Activated CD4-positive, alpha-beta T cell treated with anti-CD3 and anti-CD28 coated beads, Interleukin-2, Interleukin-6, amounts not matched to agents 100 ng/mL and 50 ng/mL, durations not matched to agents 16 hours and 8 hours (primary cell): ENCODE measurements at regions not wholly inside any gene's neighbourhood (a gene's known extent, or its start where the extent isn't known, plus 50 kb on each side); places are given as distances from the start of the nearest gene placed in this dataset.
"Not testable (repeated sequence)": the region's sequence is repeated elsewhere in the genome, so short reads cannot be mapped to it uniquely, and the experiment has no call there.

Source experiments
- DNase-seq: peaks from one replicate; pipeline ENCODE4 v3.0.0-alpha.2; 2020

DNA sequence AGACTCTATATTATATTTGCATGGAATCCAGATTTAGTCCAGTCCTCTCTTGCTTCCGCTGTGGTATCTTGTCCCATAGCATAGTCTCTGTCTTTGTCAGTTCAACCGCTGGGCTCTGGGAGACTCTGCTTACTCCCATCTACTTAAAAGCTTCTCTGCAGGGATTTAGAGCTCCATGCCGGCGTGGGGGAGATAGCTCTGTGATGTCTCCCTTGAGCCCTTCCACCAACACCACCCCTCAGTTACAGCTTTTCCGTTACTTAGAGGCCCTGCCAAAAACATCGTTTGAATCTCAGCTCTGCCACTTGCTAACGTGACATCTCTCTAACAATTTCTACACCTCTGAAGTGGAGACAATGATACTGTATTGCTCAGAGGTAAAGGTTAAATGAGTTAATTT lies 306.1 kb upstream of the ZNF608 start:
- DNase-seq = no peak

DNA sequence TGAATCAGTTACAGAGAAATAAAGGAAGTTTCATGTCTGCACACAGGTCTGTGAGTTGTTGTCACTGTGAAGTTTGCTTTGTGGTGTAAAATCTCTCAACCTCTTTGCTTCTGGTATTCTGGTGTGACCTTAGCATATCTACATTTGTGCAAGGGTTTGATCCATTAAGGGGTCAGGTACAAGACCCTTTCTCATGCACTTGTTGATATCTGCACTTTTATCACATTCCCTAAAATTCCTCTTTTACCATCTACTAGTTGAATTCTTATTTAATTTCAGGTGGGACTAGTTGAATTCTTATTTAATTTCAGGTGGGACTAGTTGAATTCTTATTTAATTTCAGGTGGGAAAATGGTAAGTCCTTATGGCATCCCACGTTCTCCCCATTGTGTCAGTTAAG lies 306.7 kb upstream of the ZNF608 start:
- no peak for DNase-seq

GRCh38 chr5:125054146-125054545 lies 307.7 kb upstream of the ZNF608 start:
- DNase-seq = no peak

DNA sequence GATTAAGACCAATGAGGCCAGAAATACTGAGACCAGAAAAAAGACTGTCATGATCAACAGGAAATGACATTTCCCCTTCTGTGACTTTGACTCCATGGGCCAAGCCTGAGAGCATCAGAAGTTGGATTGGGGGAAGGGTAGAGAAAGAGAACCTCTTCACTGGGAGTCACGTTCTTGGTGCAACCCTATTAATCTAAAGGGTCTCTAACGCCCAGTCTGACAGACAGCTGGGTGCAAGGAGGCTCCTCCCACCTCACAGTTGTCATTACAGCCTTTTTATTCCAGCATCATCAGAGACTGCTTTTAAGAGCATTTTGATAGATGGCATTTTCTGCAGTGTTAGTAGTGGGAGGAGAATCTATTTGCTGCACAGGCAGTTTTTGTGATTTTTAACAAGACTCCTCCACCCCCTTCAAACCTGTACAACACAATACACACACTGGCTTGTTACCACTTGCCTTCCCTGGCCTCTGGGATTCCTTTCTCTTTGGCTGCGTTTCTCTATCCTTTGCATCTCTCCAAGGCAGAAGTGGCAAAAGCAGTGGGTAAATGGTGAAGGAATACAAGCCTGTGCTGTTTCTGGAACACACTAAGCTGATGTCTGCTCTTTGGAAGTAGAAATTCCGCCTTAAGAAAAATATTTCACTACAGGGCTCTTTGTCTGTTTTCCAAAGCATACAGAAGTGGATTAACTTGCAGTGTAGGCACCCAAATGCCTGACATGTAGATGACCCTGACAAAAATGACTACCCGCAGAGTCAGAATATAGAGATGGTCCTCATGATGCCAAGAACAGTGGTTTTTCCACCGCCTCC lies 310.4 kb upstream of the ZNF608 start:
- no peak for DNase-seq

DNA sequence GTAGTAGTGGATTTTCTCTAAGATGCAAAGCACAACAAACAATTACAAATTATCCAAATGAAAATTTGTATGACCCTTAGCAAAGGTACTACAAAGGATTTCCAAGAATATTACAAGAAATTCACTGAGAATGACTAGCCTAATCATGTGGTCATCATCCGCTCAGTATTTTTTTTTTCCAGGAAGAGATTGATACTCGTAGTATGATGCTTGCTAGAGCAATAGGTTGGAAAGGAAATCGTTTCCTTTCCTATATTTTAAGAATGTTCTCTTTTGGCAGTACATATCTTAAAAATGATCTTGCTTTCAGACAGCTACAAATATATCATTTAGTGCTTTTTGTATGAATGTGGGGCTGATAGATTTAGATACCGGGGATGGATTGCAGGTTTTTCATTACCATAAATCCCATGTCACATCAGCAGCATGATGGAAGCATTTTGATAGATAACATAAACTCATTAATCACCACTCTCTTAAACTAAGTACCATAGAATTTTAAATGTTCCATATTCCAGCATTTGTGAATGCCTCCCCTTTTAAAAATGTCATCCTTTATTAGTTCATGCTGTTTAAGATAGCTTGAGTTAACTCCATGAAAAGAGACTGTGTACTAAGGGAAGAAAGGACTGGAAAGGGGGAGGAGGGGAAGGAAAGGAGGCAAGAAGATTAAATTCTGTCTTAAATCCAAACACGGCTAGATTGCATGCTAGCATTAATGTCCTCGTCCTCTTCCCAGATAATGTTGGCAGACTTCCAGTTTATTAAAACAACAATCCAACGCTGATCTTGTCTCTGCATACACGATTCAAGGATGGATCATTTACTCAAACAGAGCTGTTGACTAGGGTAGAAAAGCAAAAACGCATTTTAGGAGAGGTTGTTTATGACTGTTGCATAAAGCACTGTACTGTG lies 311.7 kb upstream of the ZNF608 start:
- DNase-seq = no peak

GRCh38 chr5:125059255-125060002 lies 313.0 kb upstream of the ZNF608 start:
- no peak for DNase-seq

DNA sequence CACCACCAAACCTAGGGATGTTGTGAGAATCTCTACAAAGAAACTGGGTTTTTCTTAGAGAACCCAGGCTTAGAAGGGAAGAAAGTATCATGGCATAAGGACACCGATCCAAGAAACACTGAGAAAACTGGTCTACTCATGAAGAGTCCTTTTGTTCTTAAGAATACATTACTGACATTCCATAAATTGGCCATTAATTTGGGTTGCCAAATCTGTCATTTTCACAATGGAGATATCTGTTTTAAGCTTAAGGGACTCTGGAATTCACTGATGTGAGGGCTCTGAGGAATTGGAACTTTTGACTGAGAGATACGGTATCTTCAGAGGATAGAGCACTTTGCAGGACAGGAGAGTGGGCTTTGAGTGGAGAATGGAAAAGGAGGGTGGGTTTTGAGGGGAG lies 315.3 kb upstream of the ZNF608 start:
- DNase-seq = no peak

DNA sequence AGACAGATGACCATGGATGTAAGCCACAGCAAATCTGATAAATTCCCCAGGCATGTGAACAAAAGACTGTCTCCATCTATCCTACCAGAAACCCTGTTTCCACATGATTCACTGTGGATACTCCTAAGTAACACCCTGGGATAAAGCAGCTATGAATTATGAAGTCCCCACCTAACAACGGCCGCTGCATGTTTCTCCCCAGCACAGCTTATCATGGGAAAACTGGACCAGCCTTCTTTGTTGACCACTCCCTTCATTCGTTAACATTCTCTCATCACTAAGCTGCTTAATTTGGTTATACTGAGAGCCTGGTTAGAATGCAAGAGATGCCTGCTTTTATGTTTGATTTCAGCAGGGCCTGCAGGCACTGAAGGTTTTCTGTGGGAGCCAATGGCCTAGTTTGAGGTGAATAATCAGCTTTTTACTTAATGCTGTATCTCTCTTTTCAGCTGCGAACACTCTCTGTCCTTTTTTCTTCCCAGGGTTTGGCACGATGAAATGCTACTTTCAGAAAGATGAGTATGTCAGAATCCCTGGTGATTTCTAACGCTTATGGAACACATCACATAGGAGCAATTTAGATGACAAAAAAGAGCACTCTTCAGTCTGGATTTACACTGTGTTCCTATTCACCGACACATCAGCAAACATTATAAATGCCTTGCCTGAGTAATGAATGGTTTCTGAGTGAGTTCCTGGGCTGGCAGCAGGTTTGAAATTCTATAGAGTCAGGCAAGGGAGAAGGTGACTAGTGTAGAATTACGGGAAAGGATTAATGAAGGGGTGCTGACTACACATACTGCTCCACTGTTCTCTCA lies 318.4 kb upstream of the ZNF608 start:
- no peak for DNase-seq

DNA sequence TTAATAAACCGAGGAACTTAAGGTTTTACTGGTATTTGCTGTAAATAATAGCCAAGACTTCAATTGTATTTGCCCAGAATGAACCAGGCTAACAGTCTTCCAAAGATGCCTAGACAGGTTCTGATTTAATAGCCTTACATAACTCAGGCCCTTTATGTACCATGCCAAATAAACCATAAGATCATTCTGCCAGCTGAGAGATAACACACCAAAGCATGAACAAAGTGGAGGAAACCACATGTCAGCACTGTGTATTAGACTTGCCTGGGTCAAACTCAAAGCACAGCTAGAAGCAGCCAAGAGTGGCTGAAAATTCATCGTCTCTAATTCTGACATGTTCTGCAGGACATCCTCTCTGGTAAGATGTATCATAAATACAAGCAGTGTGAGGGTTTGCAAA lies 319.3 kb upstream of the ZNF608 start:
- DNase-seq = no peak

DNA sequence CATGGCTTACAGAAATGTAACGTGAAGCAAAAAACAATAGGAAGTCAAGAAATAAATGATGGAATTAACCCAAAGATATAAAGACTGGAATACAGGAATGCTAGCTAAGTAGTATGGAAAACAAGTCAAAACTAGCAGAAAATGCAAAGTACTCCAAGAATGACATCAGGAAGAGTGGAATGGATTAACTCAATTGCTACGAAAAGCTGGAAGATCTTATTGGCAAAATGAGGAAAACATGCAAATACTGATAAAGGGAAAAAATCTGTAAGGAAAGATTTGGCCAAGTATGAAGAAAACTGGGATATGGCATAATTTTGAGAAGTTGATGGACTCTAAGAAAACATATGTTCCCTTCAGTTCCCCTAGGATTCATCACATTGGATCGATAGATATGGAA lies 324.5 kb upstream of the ZNF608 start:
- DNase-seq = no peak

DNA sequence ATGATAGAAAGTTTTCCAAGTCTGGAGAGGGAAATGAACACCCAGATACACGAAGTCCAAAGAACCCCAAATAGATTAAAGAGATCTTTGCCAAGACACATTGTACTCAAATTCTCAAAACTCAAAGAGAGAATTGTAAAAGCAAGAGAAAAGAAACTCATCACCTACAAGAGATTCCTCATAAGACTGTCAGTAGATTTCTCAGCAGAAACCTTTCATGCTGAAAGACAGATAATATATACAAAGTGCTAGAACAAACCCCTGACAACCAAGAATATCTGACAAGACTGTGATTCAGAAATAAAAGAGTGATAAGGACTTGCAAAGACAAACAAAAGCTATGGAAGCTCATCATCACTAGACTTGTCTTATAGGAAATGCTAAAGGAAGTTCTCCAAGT lies 326.7 kb upstream of the ZNF608 start:
- no peak for DNase-seq

GRCh38 chr5:125075567-125075966 lies 329.1 kb upstream of the ZNF608 start:
- DNase-seq = no peak

DNA sequence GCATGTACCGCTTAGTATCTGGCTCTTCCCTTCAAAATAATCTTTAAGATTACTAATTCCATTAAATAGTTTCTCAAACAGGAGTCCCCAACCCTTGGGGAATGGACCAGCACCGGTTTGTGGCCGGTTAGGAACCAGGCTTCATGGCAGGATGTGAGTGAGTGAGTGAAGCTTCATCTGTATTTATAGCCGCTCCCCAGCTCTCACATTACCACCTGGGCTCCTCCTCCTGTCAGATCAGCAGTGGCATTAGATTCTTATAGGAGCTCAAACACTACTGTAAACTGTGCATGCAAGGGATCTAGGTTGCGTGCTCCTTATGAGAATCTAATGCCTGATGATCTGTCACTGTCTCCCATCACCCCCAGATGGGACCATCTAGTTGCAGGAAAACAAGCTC lies 332.6 kb upstream of the ZNF608 start:
- DNase-seq = not testable (repeated sequence)

- DNase-seq = no peak
These were observed 334.7 kb upstream of the ZNF608 start for GRCh38 chr5:125081101-125081500.

GRCh38 chr5:125083981-125084380 lies 337.5 kb upstream of the ZNF608 start:
- DNase-seq = no peak

- no peak for DNase-seq
These were observed 339.5 kb upstream of the ZNF608 start for GRCh38 chr5:125085797-125086505.

- DNase-seq = no peak
These were observed 342.2 kb upstream of the ZNF608 start for GRCh38 chr5:125088522-125089105.

- DNase-seq = not testable (repeated sequence)
These were observed 345.7 kb upstream of the ZNF608 start for GRCh38 chr5:125092138-125092537.

- no peak for DNase-seq
These were observed 347.3 kb upstream of the ZNF608 start for GRCh38 chr5:125093776-125094175.

GRCh38 chr5:125100342-125100741 lies 353.9 kb upstream of the ZNF608 start:
- DNase-seq = no peak

- no peak for DNase-seq
These were observed 354.5 kb upstream of the ZNF608 start for GRCh38 chr5:125100951-125101350.
